ENCODE measurements at regions not wholly inside any gene's neighbourhood (a gene's known extent, or its start where the extent isn't known, plus 50 kb on each side); places are given as distances from the start of the nearest gene placed in this dataset.

- in situ Hi-C loops (cut with MboI; ENCODE audit: low sequenced_read_pairs): no loop called here
Measured at GRCh38 chr6:98107801-98108200, 726.6 kb upstream of the POU3F2 start.

DNA sequence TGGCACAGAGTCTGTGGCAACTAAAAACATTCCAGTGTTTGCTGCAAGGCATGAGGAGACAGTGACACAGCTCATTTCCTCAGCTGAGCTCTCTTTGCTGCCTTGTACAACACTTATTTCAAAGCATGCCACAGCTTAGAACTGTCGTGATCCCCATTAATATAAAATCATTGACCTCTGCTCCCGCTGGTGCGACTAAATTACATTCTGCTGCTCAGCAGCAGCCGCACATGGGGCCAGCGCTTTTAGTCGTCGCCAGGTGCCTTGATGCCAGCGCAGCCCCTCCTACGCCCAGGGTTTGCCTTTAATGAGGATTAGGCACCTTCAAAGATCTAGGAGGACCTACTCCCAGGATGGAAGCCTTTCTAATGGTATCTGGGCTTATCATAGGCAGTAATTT, 717.9 kb upstream of the POU3F2 start:
- in situ Hi-C loops (cut with MboI; ENCODE audit: low sequenced_read_pairs): no loop called here

GRCh38 chr6:98117068-98117467, 717.3 kb upstream of the POU3F2 start:
- in situ Hi-C loops (cut with MboI; ENCODE audit: low sequenced_read_pairs): no loop called here

GRCh38 chr6:98118397-98119045, 715.9 kb upstream of the POU3F2 start:
- in situ Hi-C loops (cut with MboI; ENCODE audit: low sequenced_read_pairs): no loop called here

- in situ Hi-C loops (cut with MboI; ENCODE audit: low sequenced_read_pairs): no loop called here
Measured at GRCh38 chr6:98124171-98124570, 710.2 kb upstream of the POU3F2 start.

DNA sequence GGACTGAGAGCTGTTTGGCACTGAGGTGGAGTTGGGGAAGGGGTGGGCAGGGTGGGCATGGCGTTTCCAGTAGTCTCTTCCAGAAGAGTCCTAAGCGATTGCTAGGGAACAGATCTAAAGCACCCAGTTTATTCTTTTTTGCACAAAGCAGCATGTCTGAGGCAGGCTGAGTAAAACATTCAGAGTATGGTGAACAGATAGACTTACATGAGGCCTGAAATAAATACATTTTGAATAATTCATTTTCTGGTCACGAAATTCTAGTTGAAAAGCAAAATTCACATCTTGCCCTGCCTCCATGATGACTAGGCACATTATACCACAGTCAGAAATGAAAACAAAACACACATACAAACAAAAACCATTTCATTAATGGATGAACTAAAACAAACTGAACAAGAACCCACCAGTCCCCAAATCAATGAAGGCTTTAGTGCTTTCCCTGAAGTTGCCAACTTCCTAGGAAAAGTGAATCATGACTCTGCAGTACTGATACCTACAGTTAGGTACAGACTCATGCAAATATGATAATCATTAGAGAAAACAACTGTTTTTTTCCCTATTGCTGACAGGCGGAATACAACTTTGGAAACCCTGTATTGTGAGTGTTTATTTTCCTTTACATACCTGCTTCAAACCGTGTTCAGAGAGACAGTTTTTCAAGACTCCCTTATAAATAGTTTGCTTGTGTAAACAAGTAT, 702.9 kb upstream of the POU3F2 start:
- in situ Hi-C loops (cut with MboI; ENCODE audit: low sequenced_read_pairs): no loop called here

- in situ Hi-C loops (cut with MboI; ENCODE audit: low sequenced_read_pairs): no loop called here
Measured at GRCh38 chr6:98136333-98136732, 698.0 kb upstream of the POU3F2 start.

- in situ Hi-C loops (cut with MboI; ENCODE audit: low sequenced_read_pairs): no loop called here
Measured at GRCh38 chr6:98137391-98137790, 697.0 kb upstream of the POU3F2 start.

DNA sequence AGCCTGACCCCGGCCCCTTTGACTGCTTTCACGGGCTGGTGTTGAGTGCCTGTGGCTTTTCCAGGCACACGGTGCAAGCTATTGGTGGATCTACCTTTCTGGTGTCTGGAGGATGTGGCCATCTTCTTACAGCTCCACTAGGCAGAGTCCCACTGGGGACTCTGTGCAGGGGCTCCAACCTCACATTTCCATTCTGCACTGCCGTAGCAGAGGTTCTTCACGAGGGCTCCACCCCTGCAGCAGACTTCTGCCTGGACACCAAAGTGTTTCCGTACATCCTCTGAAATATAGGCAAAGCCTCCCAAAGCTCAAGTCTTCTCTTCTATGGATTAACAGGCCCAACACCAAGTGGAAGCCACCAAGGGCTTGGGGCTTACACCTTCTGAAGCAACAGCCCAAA, 691.5 kb upstream of the POU3F2 start:
- in situ Hi-C loops (cut with MboI; ENCODE audit: low sequenced_read_pairs): no loop called here

DNA sequence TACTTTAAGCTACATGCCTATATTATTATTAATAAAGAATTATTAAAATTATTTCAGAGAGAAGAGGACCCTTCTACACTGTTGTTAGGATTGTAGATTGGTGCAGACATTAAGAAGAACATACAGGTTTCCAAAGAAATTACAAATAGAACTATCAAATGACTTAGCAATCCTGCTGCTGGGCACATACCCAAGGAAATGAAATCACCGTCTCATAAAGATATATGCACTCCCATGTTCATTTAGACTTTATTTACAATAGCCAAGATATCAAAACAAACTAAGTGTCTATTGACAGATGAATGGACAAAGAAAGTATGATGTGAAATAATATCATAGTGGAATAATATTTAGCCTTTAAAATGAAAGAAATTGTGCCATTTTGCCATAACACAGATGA, 687.7 kb upstream of the POU3F2 start:
- in situ Hi-C loops (cut with MboI; ENCODE audit: low sequenced_read_pairs): no loop called here

DNA sequence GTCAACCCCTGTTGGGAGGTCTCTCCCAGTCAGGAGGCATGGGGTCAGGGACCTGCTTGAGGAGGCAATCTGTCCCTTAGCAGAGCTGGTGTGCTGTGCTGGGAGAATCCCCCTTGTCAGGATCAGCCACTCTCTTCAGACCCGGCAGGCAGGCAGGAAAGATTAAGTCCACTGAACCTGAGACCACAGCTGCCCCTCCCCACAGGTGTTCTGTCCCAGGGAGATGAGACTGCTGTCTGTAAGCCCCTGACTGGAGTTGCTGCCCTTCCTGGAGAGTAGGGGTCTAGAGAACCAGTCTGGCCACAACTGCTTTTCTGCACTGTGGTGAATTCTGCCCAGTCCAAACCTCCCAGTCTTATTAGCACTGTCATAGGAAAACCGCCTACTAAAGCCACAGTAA, 677.8 kb upstream of the POU3F2 start:
- in situ Hi-C loops (cut with MboI; ENCODE audit: low sequenced_read_pairs): no loop called here

GRCh38 chr6:98179606-98180005, 654.8 kb upstream of the POU3F2 start:
- in situ Hi-C loops (cut with MboI; ENCODE audit: low sequenced_read_pairs): no loop called here

DNA sequence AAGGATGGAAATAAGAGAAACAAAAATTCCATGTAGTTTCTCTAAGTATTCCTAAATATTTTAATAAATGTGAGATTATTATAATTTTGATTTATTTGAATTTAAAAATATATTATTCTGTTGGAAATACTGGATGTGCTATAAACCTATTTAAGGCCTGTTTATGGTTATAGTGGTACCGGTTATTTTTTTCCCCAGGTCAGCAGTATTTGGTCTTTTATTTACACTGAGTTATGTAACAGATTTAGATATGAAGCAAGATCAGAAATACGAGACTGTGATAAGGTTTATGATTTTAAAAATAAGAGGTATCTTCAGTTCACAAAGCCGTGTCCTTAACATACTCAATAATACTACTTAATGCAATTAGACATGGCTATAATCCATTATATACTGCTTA, 634.3 kb upstream of the POU3F2 start:
- in situ Hi-C loops (cut with MboI; ENCODE audit: low sequenced_read_pairs): no loop called here

DNA sequence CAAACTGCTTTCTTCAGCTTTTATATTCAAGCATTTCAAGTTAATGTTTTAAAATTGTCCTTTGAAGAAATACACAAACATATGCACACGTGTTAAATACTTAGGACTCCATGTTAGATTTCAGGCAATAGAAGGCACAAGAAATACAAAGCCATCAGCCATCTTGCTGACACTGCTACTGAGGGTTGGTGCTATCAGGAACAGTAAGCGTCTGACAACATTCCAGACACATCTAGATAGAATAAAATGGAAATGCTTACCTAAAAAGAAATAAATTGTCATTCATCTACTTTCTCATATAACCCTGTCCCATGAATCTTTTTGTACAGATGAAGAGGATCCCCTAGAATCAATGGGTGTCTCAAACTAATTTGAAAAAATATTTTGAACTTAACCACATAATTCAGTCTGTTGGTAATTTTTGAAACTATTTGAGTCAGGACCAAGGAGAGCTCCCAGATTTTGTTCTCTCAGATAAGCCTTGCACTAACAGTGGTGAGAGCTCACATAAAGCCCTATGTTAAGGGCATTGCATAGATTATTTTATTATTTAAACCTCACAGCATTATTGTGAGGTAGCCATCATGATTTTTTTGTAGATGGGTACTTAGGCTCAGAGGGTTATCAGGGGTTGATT, 631.1 kb upstream of the POU3F2 start:
- in situ Hi-C loops (cut with MboI; ENCODE audit: low sequenced_read_pairs): no loop called here

- in situ Hi-C loops (cut with MboI; ENCODE audit: low sequenced_read_pairs): no loop called here
Measured at GRCh38 chr6:98212468-98212867, 621.9 kb upstream of the POU3F2 start.

- in situ Hi-C loops (cut with MboI; ENCODE audit: low sequenced_read_pairs): no loop called here
Measured at GRCh38 chr6:98215531-98215930, 618.8 kb upstream of the POU3F2 start.

DNA sequence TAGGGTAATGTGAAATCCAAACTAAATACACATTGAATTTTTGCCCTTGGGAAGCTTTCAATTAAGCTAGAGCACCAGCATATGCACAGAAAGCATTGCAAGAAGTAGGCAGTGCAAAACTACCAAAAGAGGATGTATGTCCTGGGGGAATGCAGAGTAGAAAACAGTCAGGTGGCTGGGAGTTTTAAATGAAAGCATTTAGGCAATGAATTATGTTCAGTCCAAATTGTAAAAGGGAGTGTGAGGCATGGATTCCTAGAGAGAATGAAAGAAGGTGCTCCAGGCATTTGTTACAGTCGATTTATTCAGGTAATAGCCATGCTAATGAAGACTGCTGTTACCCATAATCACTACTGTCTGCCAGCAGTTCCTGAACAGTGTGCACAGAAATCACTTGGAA, 604.1 kb upstream of the POU3F2 start:
- in situ Hi-C loops (cut with MboI; ENCODE audit: low sequenced_read_pairs): no loop called here

DNA sequence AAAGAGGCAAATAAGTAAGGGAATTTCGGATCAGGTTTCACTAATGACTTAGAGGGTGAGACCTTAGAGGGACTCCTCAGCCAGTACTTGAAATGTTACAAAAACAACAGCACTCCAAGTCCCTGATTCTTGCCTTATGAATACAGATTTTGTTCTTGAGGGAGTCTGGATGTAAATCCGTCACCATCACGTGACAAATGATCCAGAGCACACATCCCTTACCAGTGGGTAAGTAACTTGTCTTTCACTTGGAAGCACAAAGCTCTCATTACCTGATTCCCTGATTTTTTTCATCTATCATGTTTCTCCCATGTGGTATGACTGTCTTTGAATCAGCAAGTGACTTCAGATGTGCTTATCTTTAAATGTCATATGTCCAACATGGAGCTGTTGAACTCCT, 595.3 kb upstream of the POU3F2 start:
- in situ Hi-C loops (cut with MboI; ENCODE audit: low sequenced_read_pairs): no loop called here

- in situ Hi-C loops (cut with MboI; ENCODE audit: low sequenced_read_pairs): no loop called here
Measured at GRCh38 chr6:98241630-98242029, 592.7 kb upstream of the POU3F2 start.

DNA sequence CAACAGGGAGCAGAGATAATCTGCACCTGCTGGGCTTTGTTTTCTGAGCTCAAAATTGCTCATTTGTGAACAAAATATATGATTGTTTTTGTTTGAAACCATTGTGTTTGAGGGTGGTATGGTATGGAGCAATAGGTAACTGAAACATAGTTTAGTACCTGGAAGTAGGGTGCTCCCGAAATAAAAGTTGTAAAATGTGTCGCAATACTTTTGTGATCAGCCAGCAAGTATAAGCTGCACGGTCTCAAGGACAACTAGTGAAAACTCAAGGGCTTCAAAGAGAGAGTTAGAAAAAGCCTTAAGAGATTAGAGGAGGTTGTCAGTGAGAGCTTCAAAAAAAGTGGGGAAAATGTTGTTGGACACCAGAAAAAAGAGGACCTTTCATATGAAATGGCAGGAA, 579.8 kb upstream of the POU3F2 start:
- in situ Hi-C loops (cut with MboI; ENCODE audit: low sequenced_read_pairs): no loop called here

DNA sequence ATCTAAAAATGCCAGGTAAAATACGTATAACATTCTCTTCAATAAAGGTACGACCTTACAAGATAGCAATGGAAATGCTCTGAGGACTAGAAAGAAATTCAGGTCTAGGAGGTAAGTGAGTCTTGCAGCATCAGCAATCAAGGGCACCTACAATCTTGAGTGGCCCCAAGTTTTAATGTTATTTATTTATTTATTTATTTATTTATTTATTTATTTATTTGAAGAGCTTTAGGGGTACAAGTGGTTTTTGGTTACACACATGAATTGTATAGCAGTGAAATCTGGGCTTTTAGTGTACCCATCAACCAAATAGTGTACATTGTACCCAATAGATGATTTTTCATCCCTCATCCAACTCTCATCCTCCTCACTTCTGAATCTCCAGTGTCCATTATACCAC, 574.0 kb upstream of the POU3F2 start:
- in situ Hi-C loops (cut with MboI; ENCODE audit: low sequenced_read_pairs): no loop called here

DNA sequence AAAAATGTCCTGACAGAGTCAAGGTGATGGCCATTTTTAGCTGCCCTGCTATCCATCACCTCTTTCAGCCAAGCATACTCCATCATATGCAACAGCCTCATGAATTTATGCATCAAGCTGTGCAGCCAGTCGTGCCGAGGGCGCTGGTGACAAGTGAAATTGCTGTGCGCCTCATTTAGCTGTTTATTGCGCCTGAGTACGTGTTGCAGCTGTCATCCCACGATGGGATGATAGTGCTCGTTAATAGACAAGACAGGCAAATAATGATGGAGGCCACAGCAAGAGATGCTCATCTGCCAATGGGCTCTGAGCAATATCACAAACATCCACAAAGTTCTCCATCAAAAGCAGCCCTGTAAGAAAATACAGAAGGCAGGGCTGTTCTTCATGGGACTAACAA, 562.3 kb upstream of the POU3F2 start:
- in situ Hi-C loops (cut with MboI; ENCODE audit: low sequenced_read_pairs): no loop called here
